Type B pancreatic cell (in vitro differentiated cells): ENCODE measurements at regions not wholly inside any gene's neighbourhood (a gene's known extent, or its start where the extent isn't known, plus 50 kb on each side); places are given as distances from the start of the nearest gene placed in this dataset.

Source experiments
- DNase-seq: peaks from one replicate; pipeline ENCODE4 v3.0.0; 2021; ENCODE audit warnings: mixed read lengths; ENCODE audit not compliant: unreplicated experiment; ENCODE audit errors: extremely low spot score
- H3K27ac Mint-ChIP-seq: 2 replicates; pipeline ENCODE4 v1.8.0; 2021; ENCODE audit warnings: mild to moderate bottlenecking, mixed read lengths
- H3K27me3 Mint-ChIP-seq: 2 replicates; pipeline ENCODE4 v1.8.0; 2021; ENCODE audit warnings: mixed read lengths
- H3K36me3 Mint-ChIP-seq: 2 replicates; pipeline ENCODE4 v1.8.0; 2021; ENCODE audit warnings: mixed read lengths
- H3K4me1 Mint-ChIP-seq: one replicate; pipeline ENCODE4 v1.8.0; 2021; ENCODE audit warnings: mixed read lengths; ENCODE audit not compliant: unreplicated experiment
- H3K4me3 Mint-ChIP-seq: 2 replicates; pipeline ENCODE4 v1.8.0; 2021; ENCODE audit warnings: mild to moderate bottlenecking, mixed read lengths
- H3K9me3 Mint-ChIP-seq: 2 replicates; pipeline ENCODE4 v1.8.0; 2021; ENCODE audit warnings: mixed read lengths
- CTCF ChIP-seq: fragments of 200-600 bp; sonication (generic); conservative IDR thresholded peaks from 2 replicates; pipeline ENCODE4 v1.5.0; 2021; ENCODE audit warnings: antibody characterized with exemption, mild to moderate bottlenecking

DNA sequence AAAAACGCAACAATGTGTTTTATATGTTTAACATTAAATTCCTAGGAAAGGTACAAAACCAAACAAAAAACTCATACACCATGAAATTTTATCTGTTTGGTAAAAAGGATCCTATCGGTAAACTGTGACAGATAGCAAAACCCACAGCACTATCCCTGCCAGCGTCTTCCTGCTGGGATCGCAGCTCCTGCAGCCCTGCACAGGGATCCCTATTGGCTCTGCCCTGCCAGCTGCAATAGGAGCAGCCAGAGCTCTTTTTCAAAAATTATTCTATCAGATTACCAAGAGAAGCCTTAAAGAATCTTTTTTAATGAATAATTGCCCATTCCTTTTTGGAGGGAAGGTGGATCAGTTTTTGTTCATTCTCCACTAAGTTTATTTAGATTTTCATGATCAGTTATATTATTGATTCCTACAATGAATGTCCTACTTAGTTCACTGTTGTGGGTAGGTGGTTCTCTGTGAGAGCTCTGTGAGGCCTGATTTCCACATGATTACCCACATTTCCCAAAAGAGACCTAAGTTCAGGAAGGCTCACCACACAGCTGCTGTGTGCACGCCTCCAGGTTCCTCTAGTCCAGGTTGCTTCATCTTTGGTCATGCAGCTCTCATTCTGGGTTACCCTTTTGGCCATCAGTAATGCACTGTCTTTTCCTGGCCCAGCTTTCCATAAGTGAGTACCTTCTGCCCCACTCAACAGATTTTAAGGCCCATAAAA lies 293.8 kb downstream of the FRK start:
- Mint-ChIP-seq H3K27ac (no peak overlapping the region), H3K36me3 (no peaks in the 10 kb centered on the region), H3K4me3 (no peak overlapping the region), H3K4me1 (no peaks in the 10 kb centered on the region), H3K27me3 (no peaks in the 10 kb centered on the region), H3K9me3 (no peaks in the 10 kb centered on the region)
- no peak for TF ChIP-seq CTCF
- DNase-seq = no peak

DNA sequence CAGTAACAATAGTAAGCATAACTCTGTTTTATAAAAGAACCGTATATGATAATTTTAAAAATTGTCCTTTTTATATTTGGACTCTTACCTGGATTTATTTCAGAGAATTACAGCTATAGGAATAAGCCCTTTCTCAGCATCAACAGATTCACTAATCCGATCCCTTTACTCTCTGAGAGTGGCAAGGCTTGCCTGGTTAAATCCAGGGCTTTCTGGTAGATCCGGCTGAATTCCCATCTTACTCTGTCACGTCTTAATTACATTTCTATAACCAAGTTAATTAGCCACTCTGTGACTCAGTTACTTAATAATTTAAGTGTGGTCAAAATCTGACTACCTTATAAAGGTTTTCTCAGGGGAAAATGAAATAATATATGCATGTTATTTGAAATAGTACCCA lies 294.7 kb downstream of the FRK start:
- H3K4me1 Mint-ChIP-seq = no peaks in the 10 kb centered on the region
- H3K4me3 Mint-ChIP-seq = no peak overlapping the region
- TF ChIP-seq CTCF = no peak

DNA sequence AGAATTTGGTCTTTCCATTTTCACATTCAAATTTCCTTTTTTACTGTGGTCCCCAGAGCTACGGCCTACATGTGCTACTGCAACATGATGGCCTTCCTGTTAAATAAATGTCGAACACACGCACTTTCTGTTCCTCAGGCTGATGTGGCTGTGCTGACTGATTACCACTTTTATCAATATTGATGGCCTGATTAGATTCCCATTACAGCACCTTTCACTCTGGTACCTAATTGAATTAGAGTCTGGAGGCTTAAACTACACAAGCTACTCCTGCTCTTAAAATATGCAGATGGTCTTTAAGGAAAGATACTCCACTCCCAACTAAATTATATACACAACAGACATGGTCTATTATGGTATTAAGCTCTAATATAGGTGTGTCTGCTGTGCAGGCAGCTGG lies 301.6 kb downstream of the FRK start:
- Mint-ChIP-seq H3K4me1 (no peaks in the 10 kb centered on the region), H3K9me3 (no peaks in the 10 kb centered on the region), H3K36me3 (no peaks in the 10 kb centered on the region), H3K27me3 (no peaks in the 10 kb centered on the region), H3K4me3 (no peak overlapping the region), H3K27ac (no peak overlapping the region)
- DNase-seq = no peak
- TF ChIP-seq CTCF = no peak

More for the DNA sequence above, 294.7 kb downstream of the FRK start:
- DNase-seq = no peak
- Mint-ChIP-seq H3K27me3 (no peaks in the 10 kb centered on the region), H3K27ac (no peak overlapping the region), H3K9me3 (no peaks in the 10 kb centered on the region), H3K36me3 (no peaks in the 10 kb centered on the region)

GRCh38 chr6:115753446-115753845 lies 307.2 kb downstream of the FRK start:
- no peaks in the 10 kb centered on the region for H3K4me1 Mint-ChIP-seq
- no peak for DNase-seq
- TF ChIP-seq CTCF = no peak
- no peaks in the 10 kb centered on the region for H3K9me3 Mint-ChIP-seq
- H3K27ac Mint-ChIP-seq = no peak overlapping the region
- no peaks in the 10 kb centered on the region for H3K36me3 Mint-ChIP-seq
- no peak overlapping the region for H3K4me3 Mint-ChIP-seq
- H3K27me3 Mint-ChIP-seq = no peaks in the 10 kb centered on the region

GRCh38 chr6:115750946-115751345 lies 309.7 kb downstream of the FRK start:
- Mint-ChIP-seq H3K27ac (no peak overlapping the region), H3K27me3 (no peaks in the 10 kb centered on the region), H3K36me3 (no peaks in the 10 kb centered on the region), H3K4me3 (no peak overlapping the region), H3K4me1 (no peaks in the 10 kb centered on the region), H3K9me3 (no peaks in the 10 kb centered on the region)
- TF ChIP-seq CTCF = no peak
- DNase-seq = no peak
